ENCODE measurements at regions not wholly inside any gene's neighbourhood (a gene's known extent, or its start where the extent isn't known, plus 50 kb on each side); places are given as distances from the start of the nearest gene placed in this dataset.
"Not testable (repeated sequence)": the region's sequence is repeated elsewhere in the genome, so short reads cannot be mapped to it uniquely, and the experiment has no call there.

DNA sequence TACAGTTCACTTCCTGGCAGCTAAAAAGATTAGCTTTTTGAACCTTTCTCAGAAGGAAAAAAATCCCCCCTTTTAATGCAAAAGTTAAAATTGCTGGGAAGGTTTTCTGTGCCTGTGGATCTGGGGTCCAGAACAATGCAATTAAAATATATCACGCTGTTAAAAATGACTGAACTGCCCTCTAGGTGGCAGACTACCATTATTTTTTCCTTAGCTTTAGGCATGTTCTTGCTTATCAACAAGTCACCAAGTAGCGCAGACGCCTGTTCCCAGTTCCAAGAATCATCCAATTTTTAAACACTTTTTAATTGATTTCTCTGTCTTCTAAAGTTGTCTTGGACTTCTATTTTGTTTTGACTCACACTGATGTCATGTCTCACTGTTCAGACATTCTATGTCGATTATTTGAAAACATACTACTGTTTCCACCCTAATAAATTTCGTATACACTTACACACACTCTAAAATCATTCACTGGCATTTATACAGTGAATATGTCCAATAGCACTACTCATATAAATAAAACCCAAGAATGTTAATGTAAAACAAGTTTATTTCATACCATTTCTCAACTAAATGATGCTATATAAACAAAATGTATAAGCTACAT lies 661.6 kb downstream of the RAPGEF2 start:
- peak; percentile 38 to 75 (median 61) for DNase-seq (ENCODE audit: extremely low read depth in 1 of 11, low read depth in 9 of 11, low spot score in 4 of 11)

DNA sequence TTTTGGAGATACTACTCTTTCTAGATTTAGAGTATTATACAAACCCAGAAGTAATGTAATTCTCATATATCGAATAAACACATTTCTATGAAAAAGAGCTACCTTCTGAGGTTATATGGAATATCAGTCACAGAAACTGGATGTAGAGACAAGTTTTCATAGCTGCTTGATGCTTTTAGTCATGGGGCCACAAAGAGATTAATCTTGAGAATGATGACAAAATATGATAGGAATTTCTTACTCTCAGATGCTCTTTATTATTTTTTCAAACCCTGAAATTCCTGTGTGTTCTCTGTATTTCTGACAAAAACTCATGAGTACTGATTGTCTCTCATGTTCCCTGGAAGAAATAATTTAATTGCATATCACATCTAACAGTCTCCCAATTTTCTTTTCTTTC lies 662.5 kb downstream of the RAPGEF2 start:
- DNase-seq (ENCODE audit: extremely low read depth in 1 of 11, low read depth in 9 of 11, low spot score in 4 of 11) = no peak

DNA sequence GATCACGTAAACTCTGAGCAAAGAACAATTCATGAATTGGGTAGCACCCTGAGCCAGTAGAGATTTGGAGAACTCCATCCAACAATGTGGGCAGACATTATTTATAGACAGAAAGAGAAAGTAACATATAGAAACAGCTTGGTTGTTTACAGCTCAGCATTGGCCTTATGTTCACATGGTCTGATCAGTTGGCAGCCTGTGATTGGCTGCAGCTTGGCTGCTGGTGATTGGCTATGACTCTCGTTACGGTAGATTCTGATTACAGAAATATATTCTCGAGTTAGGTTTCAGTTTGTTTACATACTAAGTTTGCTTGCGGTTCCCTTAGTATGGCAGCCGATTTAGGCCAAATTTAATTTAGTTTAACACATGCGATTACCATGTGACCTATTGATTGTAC lies 663.4 kb downstream of the RAPGEF2 start:
- no peak for DNase-seq (ENCODE audit: extremely low read depth in 1 of 11, low read depth in 9 of 11, low spot score in 4 of 11)

DNA sequence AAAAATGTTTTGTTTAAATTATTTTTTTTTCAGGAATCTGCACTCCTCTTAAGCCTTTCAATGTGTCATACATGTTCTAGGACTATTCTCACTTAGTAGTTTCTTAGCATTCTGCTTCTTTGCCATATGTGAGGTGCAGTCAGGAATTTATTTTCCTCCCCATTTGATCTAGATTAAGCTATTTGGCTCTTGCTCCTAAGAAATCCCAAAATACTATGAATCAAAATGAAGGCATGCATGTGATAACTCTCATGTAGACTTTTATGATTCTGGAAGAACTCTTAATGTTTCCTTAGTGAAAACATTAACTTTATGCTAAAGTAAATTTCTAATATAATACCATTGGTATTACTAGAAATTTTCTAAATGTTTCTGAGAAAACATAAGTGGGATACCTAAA lies 664.5 kb downstream of the RAPGEF2 start:
- no peak for DNase-seq (ENCODE audit: extremely low read depth in 1 of 11, low read depth in 9 of 11, low spot score in 4 of 11)

DNA sequence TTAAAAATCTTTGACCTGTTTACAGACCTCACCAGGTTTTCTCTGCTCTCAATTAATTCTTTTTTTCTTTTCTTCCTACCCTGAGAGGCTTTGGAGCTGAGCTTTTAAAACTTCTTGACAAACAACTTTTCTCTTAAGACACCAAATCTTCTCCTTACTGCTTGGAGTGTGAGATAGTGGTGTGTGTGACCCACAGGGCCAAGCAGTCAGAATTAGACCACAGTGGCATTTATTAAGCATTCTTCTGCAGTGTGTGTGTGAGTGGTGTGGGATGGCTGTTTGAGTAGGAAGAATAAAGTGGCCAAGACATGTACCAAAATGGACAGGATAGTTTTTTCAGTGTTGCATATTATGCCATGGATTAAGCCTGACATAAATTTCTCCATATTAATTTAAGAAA lies 665.1 kb downstream of the RAPGEF2 start:
- DNase-seq (ENCODE audit: extremely low read depth in 1 of 11, low read depth in 9 of 11, low spot score in 4 of 11) = no peak

DNA sequence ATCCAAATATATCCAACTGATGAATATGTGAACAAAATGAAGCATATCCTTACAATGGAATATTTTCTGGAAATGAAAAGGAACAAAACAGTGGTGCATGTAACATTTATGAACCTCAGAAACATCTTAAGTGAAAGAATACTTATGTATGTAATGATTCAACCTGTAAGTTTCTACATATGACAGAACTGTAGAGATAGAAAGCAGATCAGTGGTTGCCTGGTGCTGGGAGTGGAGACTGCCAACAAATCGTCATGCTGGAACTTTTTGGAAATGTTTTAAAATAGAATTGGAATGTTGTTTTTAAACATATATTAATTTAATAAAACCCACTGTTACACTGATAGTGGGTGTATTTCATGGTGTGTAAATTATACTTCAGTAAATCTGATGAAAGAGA lies 667.5 kb downstream of the RAPGEF2 start:
- no peak for DNase-seq (ENCODE audit: extremely low read depth in 1 of 11, low read depth in 9 of 11, low spot score in 4 of 11)

DNA sequence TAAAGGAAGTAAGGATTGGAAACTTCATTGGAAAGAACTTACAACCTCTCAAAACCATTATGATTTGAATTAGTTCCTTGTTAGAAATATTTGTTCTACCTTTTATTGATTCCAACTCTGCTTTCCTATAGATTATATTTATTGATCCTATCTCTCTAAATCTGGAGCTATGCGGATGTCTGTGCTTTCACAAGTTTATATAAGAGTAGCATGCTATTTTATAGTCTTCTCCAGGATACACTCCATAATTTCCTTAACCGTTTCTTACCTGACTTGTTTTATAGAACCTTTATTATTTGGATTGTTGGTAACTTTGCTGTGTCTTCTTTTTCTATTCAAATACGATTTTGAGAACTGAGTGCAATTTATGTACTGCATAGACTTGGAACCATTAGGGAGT lies 668.1 kb downstream of the RAPGEF2 start:
- no peak for DNase-seq (ENCODE audit: extremely low read depth in 1 of 11, low read depth in 9 of 11, low spot score in 4 of 11)

DNA sequence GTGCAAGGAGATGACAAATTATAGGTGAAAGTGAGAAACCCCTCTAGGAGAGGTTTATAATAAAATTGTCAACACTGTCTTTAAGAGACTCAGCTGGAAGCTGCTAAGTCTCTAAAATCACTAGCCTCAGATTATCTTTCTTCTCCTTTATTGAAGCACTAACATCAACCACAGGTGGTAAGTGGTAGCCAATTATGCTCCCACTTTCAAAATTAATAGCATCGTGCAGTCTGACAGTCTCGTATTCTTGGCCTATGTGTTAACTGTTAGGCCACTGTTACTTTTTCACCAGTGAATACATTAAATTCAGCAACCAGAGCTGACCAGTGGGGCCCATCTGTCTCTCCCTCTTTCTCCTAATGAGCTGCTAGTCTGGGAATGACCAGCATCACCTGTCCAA lies 674.1 kb downstream of the RAPGEF2 start:
- peak in 1 of 11 donors; percentile 13 for DNase-seq (ENCODE audit: extremely low read depth in 1 of 11, low read depth in 9 of 11, low spot score in 4 of 11)

DNA sequence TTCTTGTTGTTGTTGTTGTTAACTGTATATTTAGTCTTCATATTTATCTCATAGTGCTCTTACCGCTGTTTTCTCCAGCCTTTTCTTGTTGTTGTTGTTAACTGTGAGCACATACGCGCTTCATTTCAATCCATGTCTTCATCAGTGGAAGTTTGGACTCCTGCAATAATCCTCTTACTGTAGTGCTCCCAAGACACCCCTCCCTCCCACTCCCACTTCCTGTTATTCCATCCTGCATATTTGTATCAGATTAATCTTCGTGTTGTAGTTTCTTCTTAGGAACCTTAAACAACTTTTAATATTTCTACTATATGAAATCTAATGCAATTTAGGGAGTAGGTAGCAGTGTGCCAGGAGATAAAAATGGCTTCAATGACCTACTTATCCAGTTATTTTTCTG lies 674.8 kb downstream of the RAPGEF2 start:
- DNase-seq (ENCODE audit: extremely low read depth in 1 of 11, low read depth in 9 of 11, low spot score in 4 of 11) = no peak

DNA sequence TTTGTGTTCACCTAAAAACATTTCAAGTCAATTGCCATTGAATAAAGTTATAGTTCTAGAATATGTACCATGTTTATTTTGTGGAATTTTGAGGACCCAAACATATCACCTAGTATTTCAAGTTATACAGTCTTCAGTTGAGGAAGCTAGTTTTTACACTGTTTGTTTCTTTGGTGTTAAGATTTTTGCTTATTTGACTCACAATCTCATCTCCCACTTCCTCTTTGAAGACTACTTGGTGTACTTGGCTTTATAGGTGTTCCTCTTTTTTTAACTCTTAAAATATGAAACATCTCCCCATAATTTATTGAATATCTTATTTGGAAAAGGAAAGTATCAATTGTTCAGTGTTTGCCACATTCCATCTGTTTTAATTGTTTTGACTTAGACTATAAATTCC lies 675.4 kb downstream of the RAPGEF2 start:
- no peak for DNase-seq (ENCODE audit: extremely low read depth in 1 of 11, low read depth in 9 of 11, low spot score in 4 of 11)

DNA sequence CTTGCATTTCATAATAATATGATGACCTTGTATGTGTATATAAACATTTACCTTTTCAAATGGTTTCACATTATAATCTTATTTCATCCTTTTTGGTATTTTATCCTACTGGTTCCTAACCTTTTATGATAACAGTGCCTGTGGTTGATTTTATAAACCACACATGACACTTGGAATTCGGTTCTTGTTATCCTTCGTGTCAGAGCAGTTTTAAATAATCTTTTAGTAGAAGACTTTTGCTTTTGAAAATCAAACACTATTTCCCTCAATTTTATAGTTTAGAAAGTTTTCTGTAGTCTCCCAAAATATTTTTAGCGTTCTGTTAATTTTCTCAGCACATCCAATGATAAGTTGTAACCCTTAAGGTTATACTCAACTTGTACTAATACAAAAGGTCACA lies 676.8 kb downstream of the RAPGEF2 start:
- no peak for DNase-seq (ENCODE audit: extremely low read depth in 1 of 11, low read depth in 9 of 11, low spot score in 4 of 11)

DNA sequence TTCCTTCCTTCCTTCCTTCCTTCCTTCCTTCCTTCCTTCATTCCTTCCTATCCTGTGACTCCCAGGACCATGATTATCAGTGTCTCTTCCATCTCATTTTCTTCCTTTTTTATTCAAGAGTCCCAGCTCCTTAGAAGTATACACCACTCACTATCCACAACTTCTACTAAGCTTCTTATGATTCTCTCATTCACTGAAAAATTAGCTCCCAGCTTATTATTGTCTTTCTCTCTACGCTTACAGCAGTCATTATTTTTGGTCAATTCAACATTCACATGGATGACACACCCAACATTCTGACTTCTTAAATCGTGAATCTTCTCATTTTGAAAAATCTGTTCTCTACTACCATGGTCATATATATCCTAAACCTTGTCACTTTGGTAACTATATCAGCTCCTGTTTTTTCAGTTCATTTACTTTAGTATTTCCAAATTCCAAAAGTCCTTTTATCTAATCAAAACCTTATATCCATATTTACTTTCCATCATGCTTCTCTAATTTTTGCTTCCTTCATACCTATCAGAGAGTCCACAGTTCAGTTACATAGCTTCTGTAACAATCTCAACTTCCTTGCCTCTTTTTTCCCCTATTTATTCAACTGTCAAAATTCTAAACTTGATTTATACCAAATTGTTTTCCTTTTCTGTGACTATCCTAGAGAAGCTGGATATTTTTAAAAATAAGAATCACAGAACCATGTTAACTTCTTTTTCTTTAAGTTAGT lies 677.5 kb downstream of the RAPGEF2 start:
- no peak for DNase-seq (ENCODE audit: extremely low read depth in 1 of 11, low read depth in 9 of 11, low spot score in 4 of 11)

DNA sequence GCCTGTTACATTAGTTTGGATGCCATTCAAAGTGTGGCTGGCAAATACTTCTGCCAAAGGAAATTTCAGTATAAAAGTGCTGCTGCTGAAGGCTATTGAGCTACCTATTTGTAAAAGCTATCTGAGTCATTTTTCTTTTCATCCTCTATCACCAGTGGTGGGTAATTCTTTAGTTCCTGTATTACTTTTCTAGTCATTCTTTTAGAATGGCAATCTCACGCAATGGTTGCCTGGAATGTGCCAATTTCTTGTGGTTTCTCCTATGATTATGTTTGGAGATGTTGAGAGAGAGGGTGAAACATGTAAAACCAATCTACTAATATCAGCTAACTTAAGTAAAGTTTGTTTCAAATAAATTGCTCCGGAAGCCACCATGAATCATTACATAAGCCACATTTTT lies 685.0 kb downstream of the RAPGEF2 start:
- no peak for DNase-seq (ENCODE audit: extremely low read depth in 1 of 11, low read depth in 9 of 11, low spot score in 4 of 11)

DNA sequence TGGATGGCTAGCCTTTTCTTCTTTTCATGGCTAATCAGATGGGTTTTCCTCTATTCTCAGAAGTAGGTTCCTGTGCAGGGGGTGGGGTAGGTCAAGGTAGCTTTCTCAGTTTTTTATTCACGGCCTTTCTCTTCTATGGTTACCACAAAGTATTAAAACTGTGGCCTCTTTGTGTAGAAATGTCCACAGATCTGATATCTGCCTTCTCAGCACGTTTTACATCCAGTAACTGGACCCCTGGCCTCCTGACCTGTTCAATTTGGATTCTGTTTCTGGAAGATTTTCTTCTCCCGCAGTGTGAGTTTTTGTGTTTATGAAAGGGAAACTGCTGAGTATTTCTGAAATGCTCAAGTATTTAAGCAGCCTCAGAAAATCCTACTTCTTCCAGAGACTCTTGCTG lies 688.5 kb downstream of the RAPGEF2 start:
- no peak for DNase-seq (ENCODE audit: extremely low read depth in 1 of 11, low read depth in 9 of 11, low spot score in 4 of 11)

DNA sequence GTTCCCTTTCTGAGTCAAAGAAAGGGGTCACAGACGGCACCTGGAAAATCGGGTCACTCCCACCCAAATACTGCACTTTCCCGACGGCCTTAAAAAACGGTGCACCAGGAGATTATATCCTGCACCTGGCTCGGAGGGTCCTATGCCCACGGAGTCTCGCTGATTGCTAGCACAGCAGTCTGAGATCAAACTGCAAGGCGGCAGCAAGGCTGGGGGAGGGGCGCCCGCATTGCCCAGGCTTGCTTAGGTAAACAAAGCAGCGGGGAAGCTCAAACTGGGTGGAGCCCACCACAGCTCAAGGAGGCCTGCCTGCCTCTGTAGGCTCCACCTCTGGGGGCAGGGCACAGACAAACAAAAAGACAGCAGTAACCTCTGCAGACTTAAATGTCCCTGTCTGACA lies 701.7 kb downstream of the RAPGEF2 start:
- not testable (repeated sequence) for DNase-seq (ENCODE audit: extremely low read depth in 1 of 11, low read depth in 9 of 11, low spot score in 4 of 11)

DNA sequence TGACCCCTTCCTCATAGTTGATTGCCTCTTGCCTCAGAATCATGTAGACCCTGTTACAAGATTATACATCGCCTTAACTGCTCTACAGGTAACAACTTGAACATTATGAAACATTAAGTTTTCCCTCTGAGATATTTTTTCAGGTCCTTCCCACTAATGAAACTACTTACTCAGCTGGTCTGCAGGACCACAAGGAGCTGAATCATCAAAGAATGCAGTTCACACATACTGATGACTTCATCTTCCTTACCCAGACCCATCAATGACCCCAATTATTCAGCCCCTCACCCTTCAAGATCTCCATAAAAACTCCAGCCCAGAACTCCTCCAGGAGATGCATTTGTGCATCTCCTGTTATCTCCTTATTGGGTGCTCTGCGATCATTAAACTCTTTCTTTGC lies 720.9 kb downstream of the RAPGEF2 start:
- no peak for DNase-seq (ENCODE audit: extremely low read depth in 1 of 11, low read depth in 9 of 11, low spot score in 4 of 11)

DNA sequence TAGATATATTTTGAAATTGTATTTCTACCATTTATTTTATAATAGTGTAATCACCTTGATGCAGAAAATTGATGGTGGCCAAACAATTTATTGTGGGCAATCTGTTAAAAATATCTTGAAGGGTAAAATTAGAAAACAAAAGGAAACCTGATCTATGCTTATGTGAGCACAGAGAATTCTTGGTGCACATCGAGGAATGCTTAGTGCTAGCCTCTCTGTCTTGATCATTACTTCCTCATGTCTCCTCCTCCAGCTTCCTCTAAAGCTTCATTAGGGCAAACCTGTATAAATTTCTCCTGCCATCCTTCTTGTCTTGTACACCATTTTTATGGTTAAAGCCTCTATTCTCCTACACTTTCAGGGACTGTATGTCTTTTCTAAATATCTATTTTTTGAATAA lies 725.8 kb downstream of the RAPGEF2 start:
- no peak for DNase-seq (ENCODE audit: extremely low read depth in 1 of 11, low read depth in 9 of 11, low spot score in 4 of 11)

DNA sequence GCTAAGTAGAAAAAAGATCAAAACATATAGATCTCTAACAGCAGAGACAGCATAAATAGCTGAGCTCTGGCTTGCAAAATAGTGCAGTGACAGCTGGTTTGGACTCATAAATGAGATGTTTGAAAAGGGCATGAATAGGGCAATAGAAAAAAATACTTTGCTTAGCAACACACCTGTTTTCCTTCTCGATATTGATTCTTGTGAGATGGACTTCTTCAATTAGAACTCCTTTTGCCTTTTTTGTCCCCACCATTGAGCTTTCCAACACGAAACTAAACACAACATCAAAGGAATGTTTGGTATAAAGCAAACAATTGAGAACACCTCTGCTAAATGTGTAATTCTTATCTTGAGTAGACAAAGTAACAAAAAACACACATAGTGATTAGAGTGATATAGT lies 726.3 kb downstream of the RAPGEF2 start:
- no peak for DNase-seq (ENCODE audit: extremely low read depth in 1 of 11, low read depth in 9 of 11, low spot score in 4 of 11)

DNA sequence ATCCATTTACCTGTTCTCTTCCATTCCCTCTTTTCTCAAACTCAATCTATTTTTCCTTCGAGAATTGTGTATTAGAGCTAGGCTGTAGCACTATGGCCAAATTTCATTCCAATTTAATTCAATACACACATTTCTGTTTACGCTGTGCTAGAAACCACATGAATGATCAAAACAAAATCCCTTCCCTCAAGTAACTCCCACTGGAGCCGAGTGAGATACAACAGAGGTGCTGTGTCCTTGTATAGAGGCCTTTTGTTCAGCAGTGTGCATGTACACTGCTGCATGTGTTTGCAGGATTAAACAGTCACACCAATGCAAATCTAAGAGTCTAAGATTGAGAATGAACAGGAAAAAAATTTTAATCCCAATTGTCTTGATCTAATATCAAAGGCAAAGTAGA lies 734.2 kb downstream of the RAPGEF2 start:
- DNase-seq (ENCODE audit: extremely low read depth in 1 of 11, low read depth in 9 of 11, low spot score in 4 of 11) = no peak

DNA sequence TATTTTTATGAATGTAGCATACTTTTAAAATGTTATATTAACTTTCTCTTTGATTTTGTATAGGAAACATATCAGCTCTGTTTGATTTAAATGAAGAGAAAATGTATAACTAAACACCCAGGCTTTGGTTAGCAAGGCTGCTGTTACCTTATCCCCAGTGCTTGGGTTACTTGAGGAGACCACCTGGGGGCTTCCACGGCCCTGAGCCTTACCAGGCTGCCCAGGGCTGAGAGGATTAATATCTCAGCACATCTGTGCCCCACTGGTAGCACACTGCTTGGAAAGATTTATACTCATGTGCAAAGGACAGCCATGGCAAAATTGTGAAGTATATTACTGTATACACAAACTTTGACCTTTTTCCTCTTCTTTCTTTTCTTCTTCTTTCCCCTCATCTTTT lies 752.9 kb downstream of the RAPGEF2 start:
- DNase-seq (ENCODE audit: extremely low read depth in 1 of 11, low read depth in 9 of 11, low spot score in 4 of 11) = no peak

DNA sequence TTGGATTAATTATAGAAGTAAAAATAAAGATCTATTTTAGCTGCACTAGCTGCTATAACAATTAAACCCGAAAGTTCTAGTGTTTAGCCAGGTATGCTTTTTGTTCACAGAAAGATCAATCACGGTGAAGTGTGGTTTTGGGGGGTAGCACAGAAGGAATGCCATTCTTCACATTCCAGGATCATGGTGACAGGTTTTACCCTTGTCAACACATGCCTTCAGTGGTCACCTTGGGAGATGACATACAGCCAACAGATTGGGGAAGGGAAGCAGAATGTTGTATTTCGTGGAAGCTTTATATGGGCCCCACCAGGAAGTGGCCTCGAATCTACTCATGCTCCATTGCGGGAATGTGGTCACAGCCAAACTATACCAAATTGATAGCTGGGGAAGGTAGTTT lies 753.6 kb downstream of the RAPGEF2 start:
- DNase-seq (ENCODE audit: extremely low read depth in 1 of 11, low read depth in 9 of 11, low spot score in 4 of 11) = no peak
